Neutrophil (primary cell): ENCODE measurements at regions not wholly inside any gene's neighbourhood (a gene's known extent, or its start where the extent isn't known, plus 50 kb on each side); places are given as distances from the start of the nearest gene placed in this dataset.
"Not testable (repeated sequence)": the region's sequence is repeated elsewhere in the genome, so short reads cannot be mapped to it uniquely, and the experiment has no call there.

ENCODE experiments used
- H3K27ac ChIP-seq: fragments of 200-600 bp; sonication (generic); 2 replicates; pipeline ENCODE4 v1.5.1; 2016; ENCODE audit warnings: mild to moderate bottlenecking, moderate library complexity
- H3K27me3 ChIP-seq: fragments of 200-600 bp; sonication (generic); 2 replicates; pipeline ENCODE4 v1.6.0; 2016; ENCODE audit warnings: mild to moderate bottlenecking
- H3K36me3 ChIP-seq: fragments of 200-600 bp; sonication (generic); 2 replicates; pipeline ENCODE4 v1.5.1; 2017
- H3K4me1 ChIP-seq, 2 experiments: fragments of 200-600 bp in 1 of 2; sonication (generic) in 1 of 2; 1 replicate in 1 of 2; 2 replicates in 1 of 2; pipeline versions ENCODE4 v1.5.1 to v1.6.1; 2013 to 2016; ENCODE audit warnings: low read depth in 1 of 2, low read length in 1 of 2, mild to moderate bottlenecking in 1 of 2, moderate library complexity in 1 of 2; ENCODE audit not compliant: control insufficient read depth in 1 of 2, insufficient read depth in 1 of 2
- H3K4me3 ChIP-seq, 2 experiments: fragments of 200-600 bp in 1 of 2; sonication (generic) in 1 of 2; 1 replicate in 1 of 2; 2 replicates in 1 of 2; pipeline ENCODE4 v1.5.1; 2013 to 2016; ENCODE audit warnings: low read depth in 1 of 2, low read length in 1 of 2, mild to moderate bottlenecking in 1 of 2, moderate library complexity in 1 of 2
- H3K9me3 ChIP-seq: fragments of 200-600 bp; sonication (generic); 2 replicates; pipeline ENCODE4 v1.5.1; 2016
- TF ChIP-seq, protein P1 (sequence below): fragments of 200-600 bp; sonication (generic); IDR thresholded peaks from 2 replicates; pipeline ENCODE4 v1.5.1; 2016; ENCODE audit warnings: antibody characterized with exemption

DNA sequence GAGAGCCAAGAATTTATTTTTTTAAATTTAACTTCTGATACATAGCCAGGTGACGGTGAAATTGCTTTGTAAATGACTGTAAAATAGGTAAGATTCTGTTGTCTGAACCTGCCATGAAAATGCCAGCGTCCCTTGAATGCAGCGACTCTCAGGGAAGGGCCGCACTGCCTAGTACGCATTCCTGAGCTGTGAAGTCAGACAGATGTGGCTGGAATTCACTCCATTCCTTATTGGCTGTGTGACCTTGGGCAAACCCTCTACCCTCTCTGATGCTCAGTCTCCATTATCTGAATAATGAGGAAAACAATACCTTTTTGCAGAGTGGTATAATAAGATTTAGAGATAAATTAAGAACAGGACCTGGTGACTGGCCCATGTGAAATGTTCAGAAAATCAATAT, 167.1 kb upstream of the DAB1 start:
- Histone ChIP-seq H3K9me3 (no peaks in the 10 kb centered on the region), H3K4me3 (no peak overlapping the region), H3K27me3 (no peaks in the 10 kb centered on the region), H3K36me3 (no peaks in the 10 kb centered on the region), H3K4me1 (no peaks in the 10 kb centered on the region), H3K27ac (no peak overlapping the region)
- TF ChIP-seq, protein P1, sequence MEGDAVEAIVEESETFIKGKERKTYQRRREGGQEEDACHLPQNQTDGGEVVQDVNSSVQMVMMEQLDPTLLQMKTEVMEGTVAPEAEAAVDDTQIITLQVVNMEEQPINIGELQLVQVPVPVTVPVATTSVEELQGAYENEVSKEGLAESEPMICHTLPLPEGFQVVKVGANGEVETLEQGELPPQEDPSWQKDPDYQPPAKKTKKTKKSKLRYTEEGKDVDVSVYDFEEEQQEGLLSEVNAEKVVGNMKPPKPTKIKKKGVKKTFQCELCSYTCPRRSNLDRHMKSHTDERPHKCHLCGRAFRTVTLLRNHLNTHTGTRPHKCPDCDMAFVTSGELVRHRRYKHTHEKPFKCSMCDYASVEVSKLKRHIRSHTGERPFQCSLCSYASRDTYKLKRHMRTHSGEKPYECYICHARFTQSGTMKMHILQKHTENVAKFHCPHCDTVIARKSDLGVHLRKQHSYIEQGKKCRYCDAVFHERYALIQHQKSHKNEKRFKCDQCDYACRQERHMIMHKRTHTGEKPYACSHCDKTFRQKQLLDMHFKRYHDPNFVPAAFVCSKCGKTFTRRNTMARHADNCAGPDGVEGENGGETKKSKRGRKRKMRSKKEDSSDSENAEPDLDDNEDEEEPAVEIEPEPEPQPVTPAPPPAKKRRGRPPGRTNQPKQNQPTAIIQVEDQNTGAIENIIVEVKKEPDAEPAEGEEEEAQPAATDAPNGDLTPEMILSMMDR, result no peak

DNA sequence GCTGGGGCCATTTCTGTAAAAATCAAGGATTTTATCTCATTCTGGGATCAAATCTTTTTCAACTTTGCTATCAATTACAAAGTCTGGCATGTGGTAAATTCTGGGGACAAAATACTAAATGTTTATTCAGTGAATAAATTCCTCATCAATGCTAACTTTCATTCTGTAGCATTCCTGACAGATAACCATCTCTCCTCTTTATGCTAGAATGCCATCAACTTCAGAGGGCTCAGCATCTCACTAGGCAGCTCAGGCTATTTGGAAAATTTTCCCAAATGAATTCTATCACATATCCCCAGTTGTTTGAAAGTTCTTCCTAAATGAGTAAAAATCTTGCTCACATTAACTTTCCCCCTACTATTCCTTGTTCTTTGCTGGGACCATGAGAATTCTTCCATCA, 163.0 kb upstream of the DAB1 start:
- Histone ChIP-seq H3K4me1 (no peaks in the 10 kb centered on the region), H3K36me3 (no peaks in the 10 kb centered on the region), H3K9me3 (no peaks in the 10 kb centered on the region), H3K27me3 (no peaks in the 10 kb centered on the region), H3K27ac (no peak overlapping the region), H3K4me3 (no peak overlapping the region)
- TF ChIP-seq, protein P1, result no peak

DNA sequence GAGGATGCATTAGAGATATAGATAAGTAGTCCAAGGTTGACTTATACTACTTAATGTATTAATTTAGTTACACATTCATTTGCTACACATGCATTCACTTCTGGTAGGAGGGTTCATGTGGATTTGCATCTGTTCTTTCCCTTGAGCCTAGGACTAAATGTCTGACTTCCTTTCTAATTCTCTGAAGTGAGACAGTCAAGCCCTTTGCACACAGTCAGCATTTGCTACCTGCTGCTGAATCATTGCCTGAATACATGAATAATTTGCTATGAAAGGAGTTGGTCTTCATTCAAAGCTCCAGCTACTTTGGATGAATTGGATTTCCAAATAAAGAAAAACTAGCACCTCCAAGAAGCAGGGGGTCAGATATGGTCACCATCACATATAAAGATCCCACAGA, 154.8 kb upstream of the DAB1 start:
- no peaks in the 10 kb centered on the region for H3K27me3 ChIP-seq
- no peaks in the 10 kb centered on the region for H3K36me3 ChIP-seq
- H3K9me3 ChIP-seq, result no peaks in the 10 kb centered on the region
- no peak overlapping the region for H3K27ac ChIP-seq
- no peak overlapping the region for H3K4me3 ChIP-seq
- no peaks in the 10 kb centered on the region for H3K4me1 ChIP-seq
- TF ChIP-seq, protein P1, result no peak

DNA sequence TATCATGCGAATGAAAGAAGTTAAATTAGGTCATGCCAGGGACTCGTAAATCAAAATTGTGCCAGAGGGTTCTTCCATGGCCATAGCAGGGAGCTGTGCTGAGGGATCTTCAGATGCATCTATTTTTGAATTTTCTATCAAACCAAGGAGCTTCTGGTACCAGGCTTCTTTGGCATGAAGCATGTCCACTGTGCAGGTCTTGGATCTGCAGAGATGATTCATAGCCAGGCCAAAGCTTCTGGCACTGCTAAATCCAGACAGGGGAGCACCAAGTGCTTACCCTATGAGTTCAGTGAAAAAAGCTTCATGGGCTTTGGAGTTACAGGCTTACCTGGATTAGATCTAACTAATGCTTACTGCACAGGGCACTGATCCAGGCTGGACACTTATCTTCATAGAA, 154.2 kb upstream of the DAB1 start:
- TF ChIP-seq, protein P1, result no peak

GRCh38 chr1:57576756-57577155, 152.9 kb upstream of the DAB1 start:
- H3K4me1 ChIP-seq, result no peaks in the 10 kb centered on the region
- H3K36me3 ChIP-seq, result no peaks in the 10 kb centered on the region
- H3K4me3 ChIP-seq, result no peak overlapping the region
- TF ChIP-seq, protein P1, result no peak
- no peaks in the 10 kb centered on the region for H3K9me3 ChIP-seq
- no peaks in the 10 kb centered on the region for H3K27me3 ChIP-seq
- H3K27ac ChIP-seq, result no peak overlapping the region

More for the DNA sequence above, 154.2 kb upstream of the DAB1 start:
- H3K36me3 ChIP-seq, result no peaks in the 10 kb centered on the region
- no peak overlapping the region for H3K27ac ChIP-seq
- H3K9me3 ChIP-seq, result no peaks in the 10 kb centered on the region
- no peak overlapping the region for H3K4me3 ChIP-seq
- H3K4me1 ChIP-seq, result no peaks in the 10 kb centered on the region
- H3K27me3 ChIP-seq, result no peaks in the 10 kb centered on the region

DNA sequence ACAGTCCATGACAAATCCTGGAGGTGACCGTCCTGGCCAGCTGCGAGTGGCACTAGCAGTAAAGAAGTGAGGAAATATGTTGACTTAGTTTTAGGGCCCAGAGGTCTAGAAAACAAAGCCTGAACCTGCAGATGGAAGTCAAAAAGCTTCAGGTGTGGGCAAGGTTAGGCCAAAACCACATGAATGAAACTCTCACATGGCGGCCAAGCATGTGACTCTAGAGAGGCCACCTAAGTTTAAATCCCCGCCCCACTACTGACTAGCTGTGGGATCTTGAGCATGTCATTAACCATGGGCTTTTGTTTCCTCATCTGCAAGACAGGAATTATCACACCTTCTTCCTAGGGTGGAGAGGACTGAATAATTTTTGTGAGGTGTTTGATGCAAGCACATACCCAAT, 148.2 kb upstream of the DAB1 start:
- H3K4me3 ChIP-seq, result no peak overlapping the region
- no peaks in the 10 kb centered on the region for H3K27me3 ChIP-seq
- no peaks in the 10 kb centered on the region for H3K9me3 ChIP-seq
- H3K4me1 ChIP-seq, result no peaks in the 10 kb centered on the region
- TF ChIP-seq, protein P1, result no peak
- no peaks in the 10 kb centered on the region for H3K36me3 ChIP-seq
- no peak overlapping the region for H3K27ac ChIP-seq

GRCh38 chr1:57558066-57558465, 134.2 kb upstream of the DAB1 start:
- H3K36me3 ChIP-seq, H3K4me1 ChIP-seq, H3K4me3 ChIP-seq, H3K27me3 ChIP-seq, H3K27ac ChIP-seq, H3K9me3 ChIP-seq: not testable (repeated sequence)
